ENCODE measurements at regions not wholly inside any gene's neighbourhood (a gene's known extent, or its start where the extent isn't known, plus 50 kb on each side); places are given as distances from the start of the nearest gene placed in this dataset.

GRCh38 chr22:48710410-48710809 lies 1117.3 kb downstream of the BRD1 start:
- no peak for TF ChIP-seq ZNF416 (tag by site-specific recombination; IDR thresholded peaks at IDR 0.05)
- no peak for TF ChIP-seq CTCF (tag by site-specific recombination; IDR thresholded peaks at IDR 0.05)
- TF ChIP-seq, protein P1, sequence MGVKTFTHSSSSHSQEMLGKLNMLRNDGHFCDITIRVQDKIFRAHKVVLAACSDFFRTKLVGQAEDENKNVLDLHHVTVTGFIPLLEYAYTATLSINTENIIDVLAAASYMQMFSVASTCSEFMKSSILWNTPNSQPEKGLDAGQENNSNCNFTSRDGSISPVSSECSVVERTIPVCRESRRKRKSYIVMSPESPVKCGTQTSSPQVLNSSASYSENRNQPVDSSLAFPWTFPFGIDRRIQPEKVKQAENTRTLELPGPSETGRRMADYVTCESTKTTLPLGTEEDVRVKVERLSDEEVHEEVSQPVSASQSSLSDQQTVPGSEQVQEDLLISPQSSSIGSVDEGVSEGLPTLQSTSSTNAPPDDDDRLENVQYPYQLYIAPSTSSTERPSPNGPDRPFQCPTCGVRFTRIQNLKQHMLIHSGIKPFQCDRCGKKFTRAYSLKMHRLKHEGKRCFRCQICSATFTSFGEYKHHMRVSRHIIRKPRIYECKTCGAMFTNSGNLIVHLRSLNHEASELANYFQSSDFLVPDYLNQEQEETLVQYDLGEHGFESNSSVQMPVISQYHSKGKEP (tag by site-specific recombination; IDR thresholded peaks at IDR 0.05) = no peak
